ENCODE measurements at regions not wholly inside any gene's neighbourhood (a gene's known extent, or its start where the extent isn't known, plus 50 kb on each side); places are given as distances from the start of the nearest gene placed in this dataset.

- Mint-ChIP-seq H3K27me3 (no peaks in the 10 kb centered on the region), H3K27ac (no peak overlapping the region), H3K9me3 (peaks cover 2% of the 10 kb centered on the region), H3K4me1 (ENCODE audit: low read depth) (no peaks in the 10 kb centered on the region), H3K36me3 (ENCODE audit: low read depth) (no peaks in the 10 kb centered on the region), H3K4me3 (no peak overlapping the region)
- no peak for DNase-seq
These were observed 247.7 kb upstream of the CDIN1 start for GRCh38 chr15:36331531-36332275.

DNA sequence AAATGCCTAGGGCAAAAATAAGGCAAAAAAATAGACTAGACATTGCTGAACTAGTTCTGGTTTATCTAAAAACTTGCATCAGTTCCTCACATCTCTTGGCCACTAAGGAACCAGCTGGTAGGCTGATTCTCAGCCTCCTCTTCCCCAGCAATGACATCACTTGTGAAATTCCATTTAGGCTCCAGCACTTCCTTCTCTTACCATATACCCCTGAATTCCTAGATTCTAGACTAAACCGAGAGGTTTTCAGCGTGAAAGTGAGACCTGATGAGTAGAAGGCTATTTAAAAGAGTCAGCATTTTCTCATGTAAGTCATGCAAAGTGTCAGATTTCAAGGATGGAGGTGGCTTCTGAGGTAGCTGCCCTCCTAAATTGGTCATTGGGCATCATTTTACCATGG, 247.1 kb upstream of the CDIN1 start:
- no peaks in the 10 kb centered on the region for H3K36me3 Mint-ChIP-seq (ENCODE audit: low read depth)
- H3K27me3 Mint-ChIP-seq, result no peaks in the 10 kb centered on the region
- H3K9me3 Mint-ChIP-seq, result peaks cover 2% of the 10 kb centered on the region
- no peak overlapping the region for H3K27ac Mint-ChIP-seq
- no peaks in the 10 kb centered on the region for H3K4me1 Mint-ChIP-seq (ENCODE audit: low read depth)
- H3K4me3 Mint-ChIP-seq, result no peak overlapping the region
- no peak for DNase-seq

DNA sequence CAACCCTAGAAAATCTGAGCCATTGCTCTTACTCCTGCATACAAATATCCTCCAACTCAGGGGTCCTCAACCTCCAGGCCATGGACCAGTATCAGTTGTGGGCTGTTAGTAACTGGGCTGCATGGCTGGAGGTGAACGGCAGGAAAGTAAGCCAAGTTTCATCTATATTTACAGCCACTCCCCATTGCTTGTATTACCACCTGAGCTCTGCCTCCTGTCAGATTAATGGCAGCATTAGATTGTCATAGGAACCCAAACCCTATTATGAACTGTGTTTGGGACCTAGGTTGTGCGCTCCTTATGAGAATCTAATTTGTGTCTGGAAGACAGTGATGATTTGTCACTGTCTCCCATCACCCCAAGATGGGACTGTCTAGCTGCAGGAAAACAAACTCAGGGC, 246.5 kb upstream of the CDIN1 start:
- Mint-ChIP-seq H3K27ac (no peak overlapping the region), H3K4me1 (ENCODE audit: low read depth) (no peaks in the 10 kb centered on the region), H3K4me3 (no peak overlapping the region), H3K9me3 (peaks cover 2% of the 10 kb centered on the region), H3K27me3 (no peaks in the 10 kb centered on the region), H3K36me3 (ENCODE audit: low read depth) (no peaks in the 10 kb centered on the region)
- no peak for DNase-seq

DNA sequence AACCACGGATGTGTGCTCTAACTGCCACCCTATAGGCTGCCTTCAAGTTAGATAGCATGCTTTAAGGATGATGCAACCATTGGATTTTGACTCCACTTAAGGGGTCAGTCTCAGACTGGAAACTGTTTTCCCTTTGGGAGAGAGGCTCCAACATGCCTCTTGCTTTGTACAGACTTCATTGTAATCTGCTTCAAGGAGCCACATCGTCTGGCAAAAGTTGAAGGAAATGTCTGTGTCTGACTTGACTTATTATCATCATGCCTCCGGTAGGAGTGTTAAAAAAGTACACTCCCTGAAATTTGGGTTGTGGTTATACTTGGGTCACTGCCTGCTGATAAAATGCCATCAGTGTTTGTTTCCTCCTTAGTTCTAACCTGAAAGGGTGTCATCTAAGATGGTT, 245.4 kb upstream of the CDIN1 start:
- no peaks in the 10 kb centered on the region for H3K27me3 Mint-ChIP-seq
- H3K27ac Mint-ChIP-seq, result no peak overlapping the region
- H3K4me3 Mint-ChIP-seq, result no peak overlapping the region
- no peaks in the 10 kb centered on the region for H3K4me1 Mint-ChIP-seq (ENCODE audit: low read depth)
- DNase-seq, result no peak
- H3K36me3 Mint-ChIP-seq (ENCODE audit: low read depth), result no peaks in the 10 kb centered on the region
- peaks cover 2% of the 10 kb centered on the region for H3K9me3 Mint-ChIP-seq

DNA sequence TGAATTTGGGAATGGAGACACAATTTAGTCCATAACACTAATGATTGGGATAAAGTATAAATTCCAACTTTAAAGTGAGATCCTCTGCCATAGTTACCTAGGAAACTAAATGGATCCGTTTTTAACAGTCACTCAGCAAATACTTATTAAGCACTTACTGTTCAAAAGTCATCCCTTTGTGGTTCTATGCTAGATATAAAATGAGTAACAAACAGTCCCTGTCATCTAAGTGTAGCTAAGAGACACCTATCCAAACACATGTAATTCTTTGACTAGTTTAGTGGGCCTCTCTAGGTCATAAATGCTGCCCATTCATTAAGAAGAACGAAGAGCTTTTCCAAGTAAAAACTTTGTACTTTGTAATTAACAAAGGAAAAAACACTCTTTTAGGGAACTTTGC, 244.2 kb upstream of the CDIN1 start:
- H3K36me3 Mint-ChIP-seq (ENCODE audit: low read depth), result no peaks in the 10 kb centered on the region
- H3K27me3 Mint-ChIP-seq, result no peaks in the 10 kb centered on the region
- H3K4me1 Mint-ChIP-seq (ENCODE audit: low read depth), result no peaks in the 10 kb centered on the region
- no peak for DNase-seq
- H3K4me3 Mint-ChIP-seq, result no peak overlapping the region
- no peak overlapping the region for H3K27ac Mint-ChIP-seq
- H3K9me3 Mint-ChIP-seq, result peaks cover under 1% of the 10 kb centered on the region

GRCh38 chr15:36335659-36336058, 243.8 kb upstream of the CDIN1 start:
- DNase-seq, result no peak
- Mint-ChIP-seq H3K27ac (no peak overlapping the region), H3K4me3 (no peak overlapping the region), H3K9me3 (no peaks in the 10 kb centered on the region), H3K4me1 (ENCODE audit: low read depth) (no peaks in the 10 kb centered on the region), H3K36me3 (ENCODE audit: low read depth) (no peaks in the 10 kb centered on the region), H3K27me3 (no peaks in the 10 kb centered on the region)

GRCh38 chr15:36344887-36345286, 234.5 kb upstream of the CDIN1 start:
- no peak for DNase-seq
- peaks cover 4% of the 10 kb centered on the region for H3K27me3 Mint-ChIP-seq
- H3K9me3 Mint-ChIP-seq, result no peaks in the 10 kb centered on the region
- no peaks in the 10 kb centered on the region for H3K4me1 Mint-ChIP-seq (ENCODE audit: low read depth)
- no peaks in the 10 kb centered on the region for H3K36me3 Mint-ChIP-seq (ENCODE audit: low read depth)
- no peak overlapping the region for H3K4me3 Mint-ChIP-seq
- no peak overlapping the region for H3K27ac Mint-ChIP-seq

DNA sequence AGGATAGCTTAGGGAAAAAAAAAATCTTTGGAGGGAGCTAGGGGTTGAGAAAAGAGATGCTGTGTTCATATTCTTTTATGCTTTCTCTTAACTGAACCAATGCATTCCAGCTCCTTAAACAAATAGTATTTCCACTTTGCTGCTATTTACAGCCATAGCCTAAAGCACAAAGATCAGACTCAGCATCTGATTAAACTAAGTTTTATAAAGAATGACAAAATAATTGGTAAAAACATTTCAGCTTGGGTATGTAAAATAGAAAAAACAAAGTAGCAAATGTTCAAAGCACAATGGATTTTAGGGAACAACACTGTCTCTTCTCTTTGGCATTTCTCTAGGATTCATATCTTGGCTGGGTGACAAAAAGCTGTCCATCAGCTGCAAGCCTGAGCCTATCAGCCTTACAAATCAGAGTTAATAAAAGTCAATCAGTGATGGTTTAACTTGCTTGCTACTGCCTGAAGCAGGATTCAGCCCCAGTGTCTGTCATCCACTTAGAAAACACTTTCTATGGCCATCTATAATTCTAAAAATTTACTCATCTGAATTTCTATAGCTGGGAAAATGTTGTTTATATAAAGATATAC, 232.1 kb upstream of the CDIN1 start:
- no peaks in the 10 kb centered on the region for H3K9me3 Mint-ChIP-seq
- no peak overlapping the region for H3K27ac Mint-ChIP-seq
- DNase-seq, result no peak
- no peak overlapping the region for H3K4me3 Mint-ChIP-seq
- H3K27me3 Mint-ChIP-seq, result peaks cover 3% of the 10 kb centered on the region
- no peaks in the 10 kb centered on the region for H3K36me3 Mint-ChIP-seq (ENCODE audit: low read depth)
- H3K4me1 Mint-ChIP-seq (ENCODE audit: low read depth), result no peaks in the 10 kb centered on the region

- Mint-ChIP-seq H3K9me3 (no peaks in the 10 kb centered on the region), H3K4me1 (ENCODE audit: low read depth) (no peaks in the 10 kb centered on the region), H3K27me3 (peaks cover 2% of the 10 kb centered on the region), H3K27ac (no peak overlapping the region), H3K36me3 (ENCODE audit: low read depth) (no peaks in the 10 kb centered on the region), H3K4me3 (no peak overlapping the region)
- DNase-seq, result no peak
These were observed 223.0 kb upstream of the CDIN1 start for GRCh38 chr15:36356466-36356865.

- Mint-ChIP-seq H3K4me1 (ENCODE audit: low read depth) (no peaks in the 10 kb centered on the region), H3K27ac (no peak overlapping the region), H3K27me3 (peaks cover 2% of the 10 kb centered on the region), H3K36me3 (ENCODE audit: low read depth) (no peaks in the 10 kb centered on the region), H3K4me3 (no peak overlapping the region), H3K9me3 (no peaks in the 10 kb centered on the region)
- no peak for DNase-seq
These were observed 222.3 kb upstream of the CDIN1 start for GRCh38 chr15:36356978-36357601.

- DNase-seq, result no peak
- Mint-ChIP-seq H3K4me1 (ENCODE audit: low read depth) (no peaks in the 10 kb centered on the region), H3K27ac (no peak overlapping the region), H3K27me3 (peaks cover 2% of the 10 kb centered on the region), H3K4me3 (no peak overlapping the region), H3K36me3 (ENCODE audit: low read depth) (no peaks in the 10 kb centered on the region), H3K9me3 (no peaks in the 10 kb centered on the region)
These were observed 221.3 kb upstream of the CDIN1 start for GRCh38 chr15:36358094-36358493.

DNA sequence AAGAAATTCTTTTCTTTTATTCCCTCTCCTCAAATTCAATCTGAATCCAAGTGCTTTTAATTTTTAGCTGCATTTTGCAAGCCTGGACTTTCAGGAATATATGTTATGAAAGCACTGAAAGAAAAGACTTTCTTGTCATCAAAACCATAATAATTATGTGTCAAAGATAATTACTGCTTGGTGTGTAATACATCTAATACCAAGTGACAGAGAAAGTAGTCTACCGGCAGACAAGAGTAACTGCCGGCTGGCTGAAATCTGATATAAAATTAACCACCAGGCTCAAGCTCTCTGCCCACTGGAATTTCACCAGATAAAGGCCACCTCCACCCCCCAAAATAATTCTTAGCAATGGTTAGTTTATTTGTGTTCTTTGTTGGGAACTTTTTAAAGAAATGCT, 220.9 kb upstream of the CDIN1 start:
- peaks cover 2% of the 10 kb centered on the region for H3K27me3 Mint-ChIP-seq
- no peak overlapping the region for H3K4me3 Mint-ChIP-seq
- no peak overlapping the region for H3K27ac Mint-ChIP-seq
- H3K9me3 Mint-ChIP-seq, result no peaks in the 10 kb centered on the region
- H3K4me1 Mint-ChIP-seq (ENCODE audit: low read depth), result no peaks in the 10 kb centered on the region
- DNase-seq, result no peak
- H3K36me3 Mint-ChIP-seq (ENCODE audit: low read depth), result no peaks in the 10 kb centered on the region

DNA sequence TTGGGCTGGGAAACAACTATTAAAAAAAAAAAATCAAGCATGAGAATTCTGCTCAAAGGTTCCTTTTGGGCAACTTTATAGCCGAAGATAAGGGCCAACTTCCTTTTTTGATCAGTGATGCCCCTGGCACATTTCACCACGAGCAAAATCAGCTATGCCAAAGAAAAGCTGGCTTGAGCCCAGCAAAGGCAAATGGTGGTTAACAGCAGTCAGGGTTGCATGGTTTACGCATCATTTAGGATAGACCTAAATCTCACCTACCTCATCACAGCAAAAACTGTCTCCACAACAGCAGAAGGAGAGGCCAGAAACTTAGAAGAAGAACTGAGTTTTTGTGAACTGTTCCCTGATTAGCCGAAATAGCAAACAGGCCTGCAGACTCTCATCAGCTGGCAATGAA, 220.1 kb upstream of the CDIN1 start:
- Mint-ChIP-seq H3K4me3 (no peak overlapping the region), H3K27me3 (peaks cover 2% of the 10 kb centered on the region), H3K4me1 (ENCODE audit: low read depth) (no peaks in the 10 kb centered on the region), H3K27ac (no peak overlapping the region), H3K9me3 (no peaks in the 10 kb centered on the region), H3K36me3 (ENCODE audit: low read depth) (no peaks in the 10 kb centered on the region)
- no peak for DNase-seq

DNA sequence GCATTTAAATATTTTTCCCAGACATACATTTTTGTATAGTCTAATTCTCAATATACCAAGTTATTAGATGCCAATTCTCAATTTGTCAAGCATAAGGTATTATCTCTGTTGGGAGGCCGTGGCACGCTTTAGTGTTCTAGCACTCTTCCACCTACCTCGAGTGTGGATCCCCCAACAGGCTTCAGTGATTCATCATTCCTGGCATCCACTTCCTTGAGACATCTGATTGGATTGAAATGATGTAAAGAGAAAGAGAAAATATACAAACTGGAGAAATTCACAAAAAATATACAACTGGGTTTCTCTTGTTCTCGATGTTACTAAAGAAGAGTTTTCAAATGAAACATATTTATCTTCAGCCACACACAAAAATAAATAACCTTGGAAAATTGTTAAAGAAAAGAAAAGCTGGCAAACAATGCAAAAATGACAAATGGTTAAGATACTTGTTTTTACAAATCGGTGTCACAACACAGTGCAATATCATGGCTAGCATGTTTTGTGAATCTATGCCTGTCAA, 218.0 kb upstream of the CDIN1 start:
- Mint-ChIP-seq H3K4me1 (ENCODE audit: low read depth) (no peaks in the 10 kb centered on the region), H3K9me3 (no peaks in the 10 kb centered on the region), H3K27ac (no peak overlapping the region), H3K4me3 (no peak overlapping the region), H3K27me3 (peaks cover 2% of the 10 kb centered on the region), H3K36me3 (ENCODE audit: low read depth) (no peaks in the 10 kb centered on the region)
- DNase-seq, result no peak

GRCh38 chr15:36362509-36362915, 216.9 kb upstream of the CDIN1 start:
- Mint-ChIP-seq H3K27me3 (peaks cover 2% of the 10 kb centered on the region), H3K27ac (no peak overlapping the region), H3K4me3 (no peak overlapping the region), H3K36me3 (ENCODE audit: low read depth) (no peaks in the 10 kb centered on the region), H3K9me3 (no peaks in the 10 kb centered on the region), H3K4me1 (ENCODE audit: low read depth) (no peaks in the 10 kb centered on the region)
- DNase-seq, result no peak

All from activated T-cell treated with anti-CD3 and anti-CD28 coated beads, Interleukin-2, amount 50 U/mL, for 24 hours (primary cell).